ENCODE measurements at regions not wholly inside any gene's neighbourhood (a gene's known extent, or its start where the extent isn't known, plus 50 kb on each side); places are given as distances from the start of the nearest gene placed in this dataset.
"Not testable (repeated sequence)": the region's sequence is repeated elsewhere in the genome, so short reads cannot be mapped to it uniquely, and the experiment has no call there.

GRCh38 chr5:130398825-130399224 lies 494.6 kb downstream of the CHSY3 start:
- Mint-ChIP-seq H3K4me1 (peaks cover 13% of the 10 kb centered on the region; the same call in 2 of the 3 replicates), H3K9me3 (no peaks in the 10 kb centered on the region; the same call in 1 of the 3 replicates), H3K36me3 (ENCODE audit: low read depth) (no peaks in the 10 kb centered on the region), H3K27me3 (ENCODE audit: insufficient read depth, low read depth, poor library complexity) (peaks cover 3% of the 10 kb centered on the region), H3K27ac (no peak overlapping the region), H3K4me3 (no peak overlapping the region)
- H3K4me1 ChIP-seq (ENCODE audit: insufficient read depth): peaks cover 15% of the 10 kb centered on the region
- DNase-seq (ENCODE audit: low spot score) (no peak), ATAC-seq (no peak)
- no peak overlapping the region for H3K4me3 ChIP-seq
- no peaks in the 10 kb centered on the region for H3F3A ChIP-seq (replicated peaks; ENCODE audit: low read depth)
- no peak overlapping the region for H2AFZ ChIP-seq
- H3K79me2 ChIP-seq (replicated peaks; ENCODE audit: insufficient read depth): no peaks in the 10 kb centered on the region
- H3K36me3 ChIP-seq (ENCODE audit: insufficient read depth): no peaks in the 10 kb centered on the region
- H3K4me2 ChIP-seq: no peak overlapping the region
- H3K9me2 ChIP-seq (ENCODE audit: insufficient read depth): peaks cover 12% of the 10 kb centered on the region; the same call in 1 of the 2 replicates
- TF ChIP-seq ZNF114 (CRISPR knock-in tag; IDR thresholded peaks at IDR 0.05) (no peak), POLR2AphosphoS5 (IDR thresholded peaks at IDR 0.05; ENCODE audit: low read depth) (no peak), STAT1 (IDR thresholded peaks at IDR 0.05; ENCODE audit: unreplicated experiment) (no peak), EZH2 (IDR thresholded peaks at IDR 0.05; ENCODE audit: low read depth, unreplicated experiment) (no peak), JUNB (IDR thresholded peaks at IDR 0.05; ENCODE audit: unreplicated experiment) (no peak), NANOG (IDR thresholded peaks at IDR 0.05; ENCODE audit: borderline replicate concordance) (no peak), ZNF331 (CRISPR knock-in tag; IDR thresholded peaks at IDR 0.05; ENCODE audit: low read depth) (no peak), EZH2phosphoT487 (IDR thresholded peaks at IDR 0.05; ENCODE audit: unreplicated experiment) (no peak)
- TF ChIP-seq, protein P1, sequence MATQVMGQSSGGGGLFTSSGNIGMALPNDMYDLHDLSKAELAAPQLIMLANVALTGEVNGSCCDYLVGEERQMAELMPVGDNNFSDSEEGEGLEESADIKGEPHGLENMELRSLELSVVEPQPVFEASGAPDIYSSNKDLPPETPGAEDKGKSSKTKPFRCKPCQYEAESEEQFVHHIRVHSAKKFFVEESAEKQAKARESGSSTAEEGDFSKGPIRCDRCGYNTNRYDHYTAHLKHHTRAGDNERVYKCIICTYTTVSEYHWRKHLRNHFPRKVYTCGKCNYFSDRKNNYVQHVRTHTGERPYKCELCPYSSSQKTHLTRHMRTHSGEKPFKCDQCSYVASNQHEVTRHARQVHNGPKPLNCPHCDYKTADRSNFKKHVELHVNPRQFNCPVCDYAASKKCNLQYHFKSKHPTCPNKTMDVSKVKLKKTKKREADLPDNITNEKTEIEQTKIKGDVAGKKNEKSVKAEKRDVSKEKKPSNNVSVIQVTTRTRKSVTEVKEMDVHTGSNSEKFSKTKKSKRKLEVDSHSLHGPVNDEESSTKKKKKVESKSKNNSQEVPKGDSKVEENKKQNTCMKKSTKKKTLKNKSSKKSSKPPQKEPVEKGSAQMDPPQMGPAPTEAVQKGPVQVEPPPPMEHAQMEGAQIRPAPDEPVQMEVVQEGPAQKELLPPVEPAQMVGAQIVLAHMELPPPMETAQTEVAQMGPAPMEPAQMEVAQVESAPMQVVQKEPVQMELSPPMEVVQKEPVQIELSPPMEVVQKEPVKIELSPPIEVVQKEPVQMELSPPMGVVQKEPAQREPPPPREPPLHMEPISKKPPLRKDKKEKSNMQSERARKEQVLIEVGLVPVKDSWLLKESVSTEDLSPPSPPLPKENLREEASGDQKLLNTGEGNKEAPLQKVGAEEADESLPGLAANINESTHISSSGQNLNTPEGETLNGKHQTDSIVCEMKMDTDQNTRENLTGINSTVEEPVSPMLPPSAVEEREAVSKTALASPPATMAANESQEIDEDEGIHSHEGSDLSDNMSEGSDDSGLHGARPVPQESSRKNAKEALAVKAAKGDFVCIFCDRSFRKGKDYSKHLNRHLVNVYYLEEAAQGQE (IDR thresholded peaks at IDR 0.05; ENCODE audit: unreplicated experiment): no peak
- TF ChIP-seq, protein P2, sequence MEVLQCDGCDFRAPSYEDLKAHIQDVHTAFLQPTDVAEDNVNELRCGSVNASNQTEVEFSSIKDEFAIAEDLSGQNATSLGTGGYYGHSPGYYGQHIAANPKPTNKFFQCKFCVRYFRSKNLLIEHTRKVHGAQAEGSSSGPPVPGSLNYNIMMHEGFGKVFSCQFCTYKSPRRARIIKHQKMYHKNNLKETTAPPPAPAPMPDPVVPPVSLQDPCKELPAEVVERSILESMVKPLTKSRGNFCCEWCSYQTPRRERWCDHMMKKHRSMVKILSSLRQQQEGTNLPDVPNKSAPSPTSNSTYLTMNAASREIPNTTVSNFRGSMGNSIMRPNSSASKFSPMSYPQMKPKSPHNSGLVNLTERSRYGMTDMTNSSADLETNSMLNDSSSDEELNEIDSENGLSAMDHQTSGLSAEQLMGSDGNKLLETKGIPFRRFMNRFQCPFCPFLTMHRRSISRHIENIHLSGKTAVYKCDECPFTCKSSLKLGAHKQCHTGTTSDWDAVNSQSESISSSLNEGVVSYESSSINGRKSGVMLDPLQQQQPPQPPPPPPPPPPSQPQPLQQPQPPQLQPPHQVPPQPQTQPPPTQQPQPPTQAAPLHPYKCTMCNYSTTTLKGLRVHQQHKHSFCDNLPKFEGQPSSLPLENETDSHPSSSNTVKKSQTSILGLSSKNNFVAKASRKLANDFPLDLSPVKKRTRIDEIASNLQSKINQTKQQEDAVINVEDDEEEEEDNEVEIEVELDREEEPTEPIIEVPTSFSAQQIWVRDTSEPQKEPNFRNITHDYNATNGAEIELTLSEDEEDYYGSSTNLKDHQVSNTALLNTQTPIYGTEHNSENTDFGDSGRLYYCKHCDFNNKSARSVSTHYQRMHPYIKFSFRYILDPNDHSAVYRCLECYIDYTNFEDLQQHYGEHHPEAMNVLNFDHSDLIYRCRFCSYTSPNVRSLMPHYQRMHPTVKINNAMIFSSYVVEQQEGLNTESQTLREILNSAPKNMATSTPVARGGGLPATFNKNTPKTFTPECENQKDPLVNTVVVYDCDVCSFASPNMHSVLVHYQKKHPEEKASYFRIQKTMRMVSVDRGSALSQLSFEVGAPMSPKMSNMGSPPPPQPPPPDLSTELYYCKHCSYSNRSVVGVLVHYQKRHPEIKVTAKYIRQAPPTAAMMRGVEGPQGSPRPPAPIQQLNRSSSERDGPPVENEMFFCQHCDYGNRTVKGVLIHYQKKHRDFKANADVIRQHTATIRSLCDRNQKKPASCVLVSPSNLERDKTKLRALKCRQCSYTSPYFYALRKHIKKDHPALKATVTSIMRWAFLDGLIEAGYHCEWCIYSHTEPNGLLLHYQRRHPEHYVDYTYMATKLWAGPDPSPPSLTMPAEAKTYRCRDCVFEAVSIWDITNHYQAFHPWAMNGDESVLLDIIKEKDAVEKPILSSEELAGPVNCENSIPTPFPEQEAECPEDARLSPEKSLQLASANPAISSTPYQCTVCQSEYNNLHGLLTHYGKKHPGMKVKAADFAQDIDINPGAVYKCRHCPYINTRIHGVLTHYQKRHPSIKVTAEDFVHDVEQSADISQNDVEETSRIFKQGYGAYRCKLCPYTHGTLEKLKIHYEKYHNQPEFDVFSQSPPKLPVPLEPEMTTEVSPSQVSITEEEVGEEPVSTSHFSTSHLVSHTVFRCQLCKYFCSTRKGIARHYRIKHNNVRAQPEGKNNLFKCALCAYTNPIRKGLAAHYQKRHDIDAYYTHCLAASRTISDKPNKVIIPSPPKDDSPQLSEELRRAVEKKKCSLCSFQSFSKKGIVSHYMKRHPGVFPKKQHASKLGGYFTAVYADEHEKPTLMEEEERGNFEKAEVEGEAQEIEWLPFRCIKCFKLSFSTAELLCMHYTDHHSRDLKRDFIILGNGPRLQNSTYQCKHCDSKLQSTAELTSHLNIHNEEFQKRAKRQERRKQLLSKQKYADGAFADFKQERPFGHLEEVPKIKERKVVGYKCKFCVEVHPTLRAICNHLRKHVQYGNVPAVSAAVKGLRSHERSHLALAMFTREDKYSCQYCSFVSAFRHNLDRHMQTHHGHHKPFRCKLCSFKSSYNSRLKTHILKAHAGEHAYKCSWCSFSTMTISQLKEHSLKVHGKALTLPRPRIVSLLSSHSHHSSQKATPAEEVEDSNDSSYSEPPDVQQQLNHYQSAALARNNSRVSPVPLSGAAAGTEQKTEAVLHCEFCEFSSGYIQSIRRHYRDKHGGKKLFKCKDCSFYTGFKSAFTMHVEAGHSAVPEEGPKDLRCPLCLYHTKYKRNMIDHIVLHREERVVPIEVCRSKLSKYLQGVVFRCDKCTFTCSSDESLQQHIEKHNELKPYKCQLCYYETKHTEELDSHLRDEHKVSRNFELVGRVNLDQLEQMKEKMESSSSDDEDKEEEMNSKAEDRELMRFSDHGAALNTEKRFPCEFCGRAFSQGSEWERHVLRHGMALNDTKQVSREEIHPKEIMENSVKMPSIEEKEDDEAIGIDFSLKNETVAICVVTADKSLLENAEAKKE (CRISPR knock-in tag; IDR thresholded peaks at IDR 0.05): no peak
- TF ChIP-seq, protein P3, sequence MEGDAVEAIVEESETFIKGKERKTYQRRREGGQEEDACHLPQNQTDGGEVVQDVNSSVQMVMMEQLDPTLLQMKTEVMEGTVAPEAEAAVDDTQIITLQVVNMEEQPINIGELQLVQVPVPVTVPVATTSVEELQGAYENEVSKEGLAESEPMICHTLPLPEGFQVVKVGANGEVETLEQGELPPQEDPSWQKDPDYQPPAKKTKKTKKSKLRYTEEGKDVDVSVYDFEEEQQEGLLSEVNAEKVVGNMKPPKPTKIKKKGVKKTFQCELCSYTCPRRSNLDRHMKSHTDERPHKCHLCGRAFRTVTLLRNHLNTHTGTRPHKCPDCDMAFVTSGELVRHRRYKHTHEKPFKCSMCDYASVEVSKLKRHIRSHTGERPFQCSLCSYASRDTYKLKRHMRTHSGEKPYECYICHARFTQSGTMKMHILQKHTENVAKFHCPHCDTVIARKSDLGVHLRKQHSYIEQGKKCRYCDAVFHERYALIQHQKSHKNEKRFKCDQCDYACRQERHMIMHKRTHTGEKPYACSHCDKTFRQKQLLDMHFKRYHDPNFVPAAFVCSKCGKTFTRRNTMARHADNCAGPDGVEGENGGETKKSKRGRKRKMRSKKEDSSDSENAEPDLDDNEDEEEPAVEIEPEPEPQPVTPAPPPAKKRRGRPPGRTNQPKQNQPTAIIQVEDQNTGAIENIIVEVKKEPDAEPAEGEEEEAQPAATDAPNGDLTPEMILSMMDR (conservative IDR thresholded peaks at IDR 0.05; ENCODE audit: low read depth in 2 of 2): no peak
- H3K27me3 ChIP-seq (ENCODE audit: insufficient read depth): no peaks in the 10 kb centered on the region
- H3K27ac ChIP-seq (ENCODE audit: low read depth): no peak overlapping the region
- H4K20me1 ChIP-seq (replicated peaks; ENCODE audit: insufficient read depth): no peaks in the 10 kb centered on the region

- ATAC-seq; H4K20me1 ChIP-seq (replicated peaks; ENCODE audit: insufficient read depth); H3K27ac ChIP-seq (ENCODE audit: low read depth); H3K27me3 ChIP-seq (ENCODE audit: insufficient read depth); H3F3A ChIP-seq (replicated peaks; ENCODE audit: low read depth); H3K27me3 Mint-ChIP-seq (ENCODE audit: insufficient read depth, low read depth, poor library complexity); H3K36me3 ChIP-seq (ENCODE audit: insufficient read depth); H3K79me2 ChIP-seq (replicated peaks; ENCODE audit: insufficient read depth); DNase-seq (ENCODE audit: low spot score); H3K4me3 Mint-ChIP-seq; H3K9me3 Mint-ChIP-seq; H3K36me3 Mint-ChIP-seq (ENCODE audit: low read depth); H3K4me2 ChIP-seq; H3K4me3 ChIP-seq: not testable (repeated sequence)
- peaks cover 13% of the 10 kb centered on the region; the same call in 1 of the 2 replicates for H3K9me2 ChIP-seq (ENCODE audit: insufficient read depth)
- Mint-ChIP-seq H3K27ac (peak overlapping the region; percentile 19; the same call in 1 of the 2 replicates), H3K4me1 (peaks cover 11% of the 10 kb centered on the region; the same call in 2 of the 3 replicates)
- H3K4me1 ChIP-seq (ENCODE audit: insufficient read depth): peaks cover 10% of the 10 kb centered on the region
- H2AFZ ChIP-seq: peak overlapping the region; percentile 1; the same call in 1 of the 2 replicates
These were observed 493.5 kb downstream of the CHSY3 start for GRCh38 chr5:130397727-130398126.

Measured in GM23338 (cell line).